HG03442 (cell line): ENCODE measurements at regions not wholly inside any gene's neighbourhood (a gene's known extent, or its start where the extent isn't known, plus 50 kb on each side); places are given as distances from the start of the nearest gene placed in this dataset.

Source experiments
- ATAC-seq: cut with Tn5 transposase; IDR thresholded peaks from one replicate; pipeline ENCODE4 v1.9.1; 2021; ENCODE audit warnings: mild to moderate bottlenecking, moderate library complexity; ENCODE audit not compliant: unreplicated experiment

- no peak for ATAC-seq
Measured at GRCh38 chr7:148507787-148508186, 82.8 kb upstream of the C7orf33 start.

- no peak for ATAC-seq
Measured at GRCh38 chr7:148514236-148514635, 76.3 kb upstream of the C7orf33 start.

DNA sequence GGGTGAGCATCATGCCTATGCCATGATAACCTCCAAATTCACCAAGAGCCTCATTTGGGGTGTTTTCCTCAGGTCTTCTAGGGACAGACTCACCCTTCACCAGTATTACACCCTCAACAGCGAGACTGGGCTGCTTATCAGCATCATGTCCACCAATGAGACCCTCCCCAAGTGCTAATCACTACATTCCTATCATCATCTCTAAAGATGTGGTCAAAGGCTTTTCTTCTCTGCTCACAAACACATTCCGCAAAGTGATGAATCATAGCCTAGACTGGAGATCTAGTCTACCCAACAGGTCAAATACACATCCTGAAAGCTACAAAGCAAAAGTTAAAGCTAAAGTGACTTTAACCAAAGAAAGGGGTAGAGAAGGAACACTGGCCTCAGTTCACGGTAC is 75.3 kb upstream of the C7orf33 start:
- no peak for ATAC-seq

- ATAC-seq: no peak
Measured at GRCh38 chr7:148515728-148516695, 74.6 kb upstream of the C7orf33 start.

- peak; percentile 57 for ATAC-seq
Measured at GRCh38 chr7:148519386-148519785, 71.2 kb upstream of the C7orf33 start.

DNA sequence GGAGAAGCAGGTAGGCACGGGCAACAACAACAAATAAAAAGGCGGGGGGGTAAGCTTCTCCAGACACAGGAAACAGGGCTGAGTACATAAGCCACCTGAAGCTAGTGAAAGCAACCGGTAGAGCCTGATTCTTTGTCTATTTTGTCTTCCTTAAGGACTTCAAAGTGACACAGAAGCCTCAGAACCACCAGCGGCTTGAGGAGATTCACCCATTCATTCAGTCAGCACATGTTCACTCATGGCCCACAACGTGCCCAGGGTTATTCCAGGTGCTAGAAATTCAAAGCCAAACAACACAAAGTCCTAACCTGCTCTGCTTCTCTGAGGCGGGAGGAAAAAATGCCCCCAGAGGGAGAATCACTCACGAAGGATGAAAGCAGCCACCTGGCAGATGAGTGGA is 69.3 kb upstream of the C7orf33 start:
- no peak for ATAC-seq

GRCh38 chr7:148523550-148523949 is 67.0 kb upstream of the C7orf33 start:
- ATAC-seq: no peak

- ATAC-seq: no peak
Measured at GRCh38 chr7:148524479-148525224, 65.9 kb upstream of the C7orf33 start.

GRCh38 chr7:148527717-148528168 is 62.8 kb upstream of the C7orf33 start:
- peak; percentile 97 for ATAC-seq

- peak; percentile 83 for ATAC-seq
Measured at GRCh38 chr7:148535217-148535616, 55.3 kb upstream of the C7orf33 start.

GRCh38 chr7:148537435-148537834 is 53.1 kb upstream of the C7orf33 start:
- ATAC-seq: no peak

- no peak for ATAC-seq
Measured at GRCh38 chr7:148540041-148540738, 50.4 kb upstream of the C7orf33 start.
